Endothelial cell of umbilical vein (primary cell): ENCODE measurements at regions not wholly inside any gene's neighbourhood (a gene's known extent, or its start where the extent isn't known, plus 50 kb on each side); places are given as distances from the start of the nearest gene placed in this dataset.

Experiments
- BruUV-seq: library from RNA; stranded (reverse); fragments of 400-500 nt; replicated peaks from 2 replicates; lab custom pipeline; 2021; lab: Mats Ljungman, UMichigan
- CTCF ChIA-PET: fragments of 300-600, 350-600 bp; sonication (Branson Sonifier 250); formaldehyde crosslinking; loops from one replicate; lab custom pipeline; 2021; ENCODE audit warnings: antibody characterized with exemption, inconsistent platforms; lab: Charles Lee
- POLR2A ChIA-PET: fragments of 300-600, 350-600 bp; sonication (Branson Sonifier 250); formaldehyde crosslinking; loops from one replicate; lab custom pipeline; 2021; ENCODE audit warnings: antibody characterized with exemption, inconsistent platforms; lab: Charles Lee
- DNase-seq: peaks from one replicate; pipeline ENCODE4 v3.0.0-alpha.2; 2011; ENCODE audit warnings: low read depth, low spot score
- FAIRE-seq: peaks from 2 replicates; lab custom pipeline; 2011; peaks lifted over from hg19 to GRCh38; lab: Jason Lieb, UNC
- H2AFZ ChIP-seq: 2 replicates; pipeline ENCODE4 v1.6.0; 2012; ENCODE audit warnings: low read depth, low read length, control low read depth, inconsistent platforms
- H3K27ac ChIP-seq: 2 replicates; pipeline ENCODE4 v1.5.1; 2011; ENCODE audit warnings: low read depth, mild to moderate bottlenecking, control low read depth, low read length, moderate library complexity; ENCODE audit not compliant: insufficient read depth
- H3K27me3 ChIP-seq, 2 experiments: 2 replicates each; pipeline versions ENCODE4 v1.6.0 to v1.6.1; 2011; ENCODE audit warnings: low read length in 2 of 2, mixed read lengths in 1 of 2; ENCODE audit not compliant: control insufficient read depth in 2 of 2, insufficient read depth in 2 of 2
- H3K36me3 ChIP-seq, 2 experiments: 2 replicates in 1 of 2; 3 replicates in 1 of 2; pipeline ENCODE4 v1.5.1; 2011; ENCODE audit warnings: low read length in 2 of 2, mild to moderate bottlenecking in 1 of 2, moderate library complexity in 1 of 2; ENCODE audit not compliant: control insufficient read depth in 2 of 2, insufficient read depth in 2 of 2; ENCODE audit errors: extremely low read depth in 1 of 2
- H3K4me1 ChIP-seq: 3 replicates; pipeline ENCODE4 v1.5.1; 2011; ENCODE audit warnings: mild to moderate bottlenecking, low read length; ENCODE audit not compliant: control insufficient read depth, insufficient read depth; ENCODE audit errors: extremely low read depth
- H3K4me2 ChIP-seq: 2 replicates; pipeline ENCODE4 v1.6.1; 2011; ENCODE audit warnings: low read length, control low read depth, mixed read lengths; ENCODE audit not compliant: insufficient read depth
- H3K4me3 ChIP-seq, 3 experiments: fragments of 200-600 bp in 1 of 3; sonication (generic), shearing (Covaris generic) in 1 of 3; replicated peaks in 1 of 3; 2 replicates each; pipeline ENCODE4 v1.5.1; 2011 to 2016; ENCODE audit warnings: control low read depth in 3 of 3, low read length in 3 of 3, mild to moderate bottlenecking in 2 of 3, inconsistent platforms in 1 of 3, low read depth in 1 of 3, moderate library complexity in 1 of 3; ENCODE audit not compliant: insufficient read depth in 1 of 3
- H3K79me2 ChIP-seq: 2 replicates; pipeline ENCODE4 v1.6.0; 2012; ENCODE audit warnings: low read length, inconsistent platforms; ENCODE audit not compliant: control insufficient read depth, insufficient read depth
- H3K9ac ChIP-seq: replicated peaks from 2 replicates; pipeline ENCODE3; 2011; ENCODE audit warnings: low read length, control low read depth; ENCODE audit not compliant: insufficient read depth; ENCODE audit errors: extremely low read depth
- H3K9me1 ChIP-seq: replicated peaks from 3 replicates; pipeline ENCODE4 v1.6.0; 2011; ENCODE audit warnings: mild to moderate bottlenecking, low read length; ENCODE audit not compliant: control insufficient read depth, insufficient read depth; ENCODE audit errors: extremely low read depth
- H3K9me3 ChIP-seq: replicated peaks from 2 replicates; pipeline ENCODE4 v1.5.1; 2012; ENCODE audit warnings: low read length, inconsistent platforms; ENCODE audit not compliant: control insufficient read depth, insufficient read depth
- H4K20me1 ChIP-seq: replicated peaks from 2 replicates; pipeline ENCODE3; 2011; ENCODE audit warnings: mild to moderate bottlenecking, low read length; ENCODE audit not compliant: control insufficient read depth, insufficient read depth; ENCODE audit errors: extremely low read depth
- EZH2 ChIP-seq: IDR thresholded peaks from 2 replicates; pipeline ENCODE4 v1.6.1; 2012; ENCODE audit warnings: borderline replicate concordance, low read depth, mild to moderate bottlenecking, moderate library complexity, low read length, inconsistent platforms; ENCODE audit not compliant: severe bottlenecking
- FOS ChIP-seq: IDR thresholded peaks from 2 replicates; pipeline ENCODE4 v1.6.1; 2011; ENCODE audit warnings: mild to moderate bottlenecking, low read length, moderate library complexity, borderline replicate concordance; ENCODE audit not compliant: insufficient read depth
- GATA2 ChIP-seq: IDR thresholded peaks from 2 replicates; pipeline ENCODE4 v1.7.0; 2011; ENCODE audit warnings: low read depth, mild to moderate bottlenecking, moderate library complexity, mixed read lengths, low read length; ENCODE audit not compliant: insufficient read length, insufficient read depth
- JUN ChIP-seq: IDR thresholded peaks from 2 replicates; pipeline ENCODE4 v1.6.1; 2011; ENCODE audit warnings: borderline replicate concordance, low read depth; ENCODE audit not compliant: insufficient read length, insufficient read depth
- MYC ChIP-seq: IDR thresholded peaks from one replicate; pipeline ENCODE4 v1.6.1; 2011; ENCODE audit warnings: mild to moderate bottlenecking, low read depth, low read length
- POLR2A ChIP-seq: IDR thresholded peaks from 2 replicates; pipeline ENCODE4 v1.6.1; 2012; ENCODE audit warnings: low read depth, mild to moderate bottlenecking, control low read depth, low read length
- POLR2AphosphoS5 ChIP-seq: IDR thresholded peaks from 2 replicates; pipeline ENCODE4 v1.6.1; 2012; ENCODE audit warnings: low read depth, mild to moderate bottlenecking, control low read depth, low read length, moderate library complexity; ENCODE audit not compliant: insufficient read depth
- dilution Hi-C: fragments of 300-500 bp; cut with MboI; formaldehyde crosslinking; loops from one replicate; pipeline ENCODE4 v1.15.0; 2019; ENCODE audit warnings: low sequenced_read_pairs; ENCODE audit not compliant: extremely low pct_ligation_motif_present
- intact Hi-C: fragments of 100-400 bp; cut with micrococcal nuclease; formaldehyde crosslinking; loops from one replicate; pipeline ENCODE4 v1.10.0; 2022
- TF ChIP-seq, protein P1 (sequence below), 2 donors: IDR thresholded peaks; 1 replicate in 1 of 2; 2 replicates in 1 of 2; pipeline ENCODE4 v1.5.1; 2011; ENCODE audit warnings: low read length in 2 of 2, mild to moderate bottlenecking in 2 of 2, moderate library complexity in 2 of 2, control low read depth in 1 of 2, inconsistent platforms in 1 of 2, low read depth in 1 of 2; ENCODE audit not compliant: insufficient read depth in 1 of 2; ENCODE audit errors: extremely low read depth in 1 of 2
- TF ChIP-seq, protein P2 (sequence below): IDR thresholded peaks from 2 replicates; pipeline ENCODE4 v1.6.1; 2011; ENCODE audit not compliant: insufficient read depth, insufficient read length

GRCh38 chr3:176583956-176584355, 613.3 kb downstream of the TBL1XR1 start:
- Histone ChIP-seq H3K4me3 (no peak overlapping the region), H3K4me1 (peaks cover 7% of the 10 kb centered on the region), H3K36me3 (no peaks in the 10 kb centered on the region), H3K4me2 (no peak overlapping the region), H3K9me1 (no peaks in the 10 kb centered on the region), H3K79me2 (no peaks in the 10 kb centered on the region), H3K27ac (no peak overlapping the region), H3K9ac (no peak overlapping the region), H3K27me3 (no peaks in the 10 kb centered on the region), H2AFZ (no peak overlapping the region), H4K20me1 (no peaks in the 10 kb centered on the region), H3K9me3 (no peaks in the 10 kb centered on the region)
- CTCF ChIA-PET, result interaction anchor here (1.1 kb wide), 1 partner anchor 81 kb away, joined by 3 read pairs; no protein-coding TSS in a partner anchor
- intact Hi-C loops (no loop called here), dilution Hi-C loops (no loop called here)
- POLR2A ChIA-PET, result no interaction called here
- DNase-seq (no peak), FAIRE-seq (no peak)
- BruUV-seq, result no TSS peak
- TF ChIP-seq EZH2 (no peak), JUN (no peak), FOS (no peak), MYC (no peak), POLR2A (no peak), GATA2 (no peak), POLR2AphosphoS5 (no peak)
- TF ChIP-seq, protein P1, sequence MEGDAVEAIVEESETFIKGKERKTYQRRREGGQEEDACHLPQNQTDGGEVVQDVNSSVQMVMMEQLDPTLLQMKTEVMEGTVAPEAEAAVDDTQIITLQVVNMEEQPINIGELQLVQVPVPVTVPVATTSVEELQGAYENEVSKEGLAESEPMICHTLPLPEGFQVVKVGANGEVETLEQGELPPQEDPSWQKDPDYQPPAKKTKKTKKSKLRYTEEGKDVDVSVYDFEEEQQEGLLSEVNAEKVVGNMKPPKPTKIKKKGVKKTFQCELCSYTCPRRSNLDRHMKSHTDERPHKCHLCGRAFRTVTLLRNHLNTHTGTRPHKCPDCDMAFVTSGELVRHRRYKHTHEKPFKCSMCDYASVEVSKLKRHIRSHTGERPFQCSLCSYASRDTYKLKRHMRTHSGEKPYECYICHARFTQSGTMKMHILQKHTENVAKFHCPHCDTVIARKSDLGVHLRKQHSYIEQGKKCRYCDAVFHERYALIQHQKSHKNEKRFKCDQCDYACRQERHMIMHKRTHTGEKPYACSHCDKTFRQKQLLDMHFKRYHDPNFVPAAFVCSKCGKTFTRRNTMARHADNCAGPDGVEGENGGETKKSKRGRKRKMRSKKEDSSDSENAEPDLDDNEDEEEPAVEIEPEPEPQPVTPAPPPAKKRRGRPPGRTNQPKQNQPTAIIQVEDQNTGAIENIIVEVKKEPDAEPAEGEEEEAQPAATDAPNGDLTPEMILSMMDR (IDR thresholded peaks at IDR 0.05; ENCODE audit: extremely low read depth in 1 of 2, insufficient read depth in 1 of 2, low read depth in 1 of 2, low read length in 2 of 2), result no peak
- TF ChIP-seq, protein P2, sequence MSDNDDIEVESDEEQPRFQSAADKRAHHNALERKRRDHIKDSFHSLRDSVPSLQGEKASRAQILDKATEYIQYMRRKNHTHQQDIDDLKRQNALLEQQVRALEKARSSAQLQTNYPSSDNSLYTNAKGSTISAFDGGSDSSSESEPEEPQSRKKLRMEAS, result no peak
